ENCODE measurements at regions not wholly inside any gene's neighbourhood (a gene's known extent, or its start where the extent isn't known, plus 50 kb on each side); places are given as distances from the start of the nearest gene placed in this dataset.

GRCh38 chr6:157764178-157765068, 58.6 kb upstream of the SNX9 start:
- WGBS, 3 donors, result 23 to 24% (median 23%) methylated on average over 14 of the region's 14 CpGs
- intact Hi-C loops (cut with DNase I), result loop anchor here in 1 of 4 donors (10.0 kb wide), 1 partner anchor 100 kb away; no protein-coding TSS in a partner anchor

GRCh38 chr6:157766901-157767774, 55.9 kb upstream of the SNX9 start:
- intact Hi-C loops (cut with DNase I), result loop anchor here in 1 of 4 donors (10.0 kb wide), 1 partner anchor 98 kb away; no protein-coding TSS in a partner anchor
- WGBS, 3 donors, result 95 to 96% (median 96%) methylated on average over 11 of the region's 11 CpGs
- no peak for TF ChIP-seq EP300 (IDR thresholded peaks at IDR 0.05)
- TF ChIP-seq POLR2A (IDR thresholded peaks at IDR 0.05), result no peak
- TF ChIP-seq CTCF (IDR thresholded peaks at IDR 0.05), result no peak

More at GRCh38 chr6:157764178-157765068, 58.6 kb upstream of the SNX9 start:
- peaks cover 10% of the 10 kb centered on the region for H3K4me1 ChIP-seq (ENCODE audit: insufficient read depth)
- H3K27me3 ChIP-seq, result no peaks in the 10 kb centered on the region
- DNase-seq, result peak; percentile 55 to 72 (median 68)
- peak overlapping the region in 1 of 2 donors; percentile 7 for H3K27ac ChIP-seq
- H3K9me3 ChIP-seq, result no peaks in the 10 kb centered on the region
- H3K36me3 ChIP-seq, result no peaks in the 10 kb centered on the region
- TF ChIP-seq POLR2A (IDR thresholded peaks at IDR 0.05), result no peak
- TF ChIP-seq CTCF (IDR thresholded peaks at IDR 0.05), result no peak
- TF ChIP-seq EP300 (IDR thresholded peaks at IDR 0.05), result no peak
- H3K4me3 ChIP-seq, result no peak overlapping the region

DNA sequence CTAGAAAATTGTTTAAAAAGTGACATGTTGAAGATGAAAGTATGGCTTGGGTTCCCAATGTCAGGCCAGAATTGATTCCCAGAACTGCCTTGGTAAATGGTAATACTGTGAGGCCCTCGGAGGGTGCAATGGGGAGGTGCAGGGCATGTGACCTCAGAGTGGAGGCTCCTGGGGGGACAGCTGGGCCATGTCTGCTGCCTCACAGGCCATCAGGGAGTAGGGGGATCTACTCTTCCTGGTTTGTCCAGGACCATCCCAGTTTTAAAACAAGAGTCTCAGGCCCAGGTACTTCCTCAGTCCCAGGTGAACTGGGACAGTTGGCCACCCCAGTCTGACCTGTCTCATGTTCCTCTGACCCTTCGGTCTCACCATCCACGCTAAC, 55.3 kb upstream of the SNX9 start:
- no peaks in the 10 kb centered on the region for H3K36me3 ChIP-seq
- WGBS, 3 donors, result 90 to 98% (median 95%) methylated on average over 3 of the region's 3 CpGs
- H3K4me1 ChIP-seq (ENCODE audit: insufficient read depth), result peaks cover 6% of the 10 kb centered on the region
- no peak overlapping the region for H3K27ac ChIP-seq
- TF ChIP-seq CTCF (IDR thresholded peaks at IDR 0.05), result no peak
- no peak for TF ChIP-seq POLR2A (IDR thresholded peaks at IDR 0.05)
- no peak for TF ChIP-seq EP300 (IDR thresholded peaks at IDR 0.05)
- H3K27me3 ChIP-seq, result no peaks in the 10 kb centered on the region
- intact Hi-C loops (cut with DNase I), result loop anchor here in 1 of 4 donors (10.0 kb wide), 1 partner anchor 97 kb away; no protein-coding TSS in a partner anchor
- no peak for DNase-seq
- H3K4me3 ChIP-seq, result no peak overlapping the region
- H3K9me3 ChIP-seq, result no peaks in the 10 kb centered on the region

More at GRCh38 chr6:157766901-157767774, 55.9 kb upstream of the SNX9 start:
- Histone ChIP-seq H3K9me3 (no peaks in the 10 kb centered on the region), H3K36me3 (no peaks in the 10 kb centered on the region), H3K27me3 (no peaks in the 10 kb centered on the region), H3K27ac (no peak overlapping the region), H3K4me1 (ENCODE audit: insufficient read depth) (peaks cover 6% of the 10 kb centered on the region), H3K4me3 (no peak overlapping the region)
- no peak for DNase-seq

GRCh38 chr6:157768304-157768703, 54.7 kb upstream of the SNX9 start:
- H3K27ac ChIP-seq, result no peak overlapping the region
- H3K36me3 ChIP-seq, result no peaks in the 10 kb centered on the region
- WGBS, 3 donors, result 76 to 83% (median 81%) methylated on average over 6 of the region's 6 CpGs
- H3K9me3 ChIP-seq, result no peaks in the 10 kb centered on the region
- intact Hi-C loops (cut with DNase I), result loop anchor here in 1 of 4 donors (10.0 kb wide), 1 partner anchor 96 kb away; no protein-coding TSS in a partner anchor
- no peak for TF ChIP-seq CTCF (IDR thresholded peaks at IDR 0.05)
- peaks cover 6% of the 10 kb centered on the region for H3K4me1 ChIP-seq (ENCODE audit: insufficient read depth)
- no peak for DNase-seq
- H3K27me3 ChIP-seq, result no peaks in the 10 kb centered on the region
- no peak overlapping the region for H3K4me3 ChIP-seq

All from ovary (tissue), 7 donors.